ENCODE measurements at regions not wholly inside any gene's neighbourhood (a gene's known extent, or its start where the extent isn't known, plus 50 kb on each side); places are given as distances from the start of the nearest gene placed in this dataset.
"Not testable (repeated sequence)": the region's sequence is repeated elsewhere in the genome, so short reads cannot be mapped to it uniquely, and the experiment has no call there.

DNA sequence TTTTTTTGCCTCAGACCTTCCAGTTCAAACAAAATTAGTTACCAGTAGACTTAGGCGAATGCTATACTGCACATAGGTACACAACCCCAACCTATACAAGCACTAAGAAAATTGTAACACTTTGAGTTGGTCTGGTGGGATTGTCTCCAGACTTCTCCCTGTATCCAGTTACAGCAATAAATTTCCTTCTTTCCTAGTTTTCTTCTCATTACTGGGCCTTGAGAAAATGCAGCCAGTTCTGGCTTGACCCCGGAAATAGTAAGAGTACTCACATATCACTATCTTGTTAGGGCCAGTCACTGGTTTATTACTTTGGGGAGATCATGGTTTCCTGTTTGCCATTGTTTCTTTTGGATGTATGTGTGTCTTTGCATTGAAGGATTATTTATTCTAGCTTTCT lies 868.4 kb downstream of the DIPK2A start:
- no peaks in the 10 kb centered on the region for H3K27me3 Mint-ChIP-seq (ENCODE audit: insufficient read depth)
- no peak for DNase-seq
- no peaks in the 10 kb centered on the region for H3K4me1 Mint-ChIP-seq (ENCODE audit: low read depth)
- H3K36me3 Mint-ChIP-seq (ENCODE audit: low read depth), result 0 out of 2 replicates have a peak, but pooled peaks cover 5% of the 10 kb centered on the region
- no peak overlapping the region for H3K27ac Mint-ChIP-seq
- TF ChIP-seq, protein P1, sequence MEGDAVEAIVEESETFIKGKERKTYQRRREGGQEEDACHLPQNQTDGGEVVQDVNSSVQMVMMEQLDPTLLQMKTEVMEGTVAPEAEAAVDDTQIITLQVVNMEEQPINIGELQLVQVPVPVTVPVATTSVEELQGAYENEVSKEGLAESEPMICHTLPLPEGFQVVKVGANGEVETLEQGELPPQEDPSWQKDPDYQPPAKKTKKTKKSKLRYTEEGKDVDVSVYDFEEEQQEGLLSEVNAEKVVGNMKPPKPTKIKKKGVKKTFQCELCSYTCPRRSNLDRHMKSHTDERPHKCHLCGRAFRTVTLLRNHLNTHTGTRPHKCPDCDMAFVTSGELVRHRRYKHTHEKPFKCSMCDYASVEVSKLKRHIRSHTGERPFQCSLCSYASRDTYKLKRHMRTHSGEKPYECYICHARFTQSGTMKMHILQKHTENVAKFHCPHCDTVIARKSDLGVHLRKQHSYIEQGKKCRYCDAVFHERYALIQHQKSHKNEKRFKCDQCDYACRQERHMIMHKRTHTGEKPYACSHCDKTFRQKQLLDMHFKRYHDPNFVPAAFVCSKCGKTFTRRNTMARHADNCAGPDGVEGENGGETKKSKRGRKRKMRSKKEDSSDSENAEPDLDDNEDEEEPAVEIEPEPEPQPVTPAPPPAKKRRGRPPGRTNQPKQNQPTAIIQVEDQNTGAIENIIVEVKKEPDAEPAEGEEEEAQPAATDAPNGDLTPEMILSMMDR (IDR thresholded peaks at IDR 0.05), result no peak
- no peak overlapping the region for H3K4me3 Mint-ChIP-seq
- H3K9me3 Mint-ChIP-seq, result peaks cover 45% of the 10 kb centered on the region

DNA sequence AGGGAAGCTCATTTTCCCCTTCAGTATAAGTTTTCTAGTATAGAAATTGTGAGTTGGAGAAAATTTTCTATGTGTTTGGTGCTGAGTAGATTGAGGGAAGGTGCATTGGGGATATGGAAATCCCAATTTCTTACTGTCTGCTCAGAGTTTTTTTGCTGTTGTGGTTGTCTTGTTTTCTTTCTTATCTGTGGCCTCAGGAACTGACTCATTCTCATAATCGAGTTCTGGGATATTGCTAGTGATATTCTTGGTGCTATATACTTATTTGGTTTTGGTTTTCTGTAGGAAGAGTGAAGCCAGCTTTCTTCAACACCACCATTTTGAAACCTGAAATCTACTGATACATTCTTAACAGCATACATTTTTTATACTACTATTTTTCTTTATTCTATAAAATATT lies 869.2 kb downstream of the DIPK2A start:
- no peak overlapping the region for H3K4me3 Mint-ChIP-seq
- DNase-seq, result no peak
- H3K4me1 Mint-ChIP-seq (ENCODE audit: low read depth), result no peaks in the 10 kb centered on the region
- no peak overlapping the region for H3K27ac Mint-ChIP-seq
- peaks cover 38% of the 10 kb centered on the region for H3K9me3 Mint-ChIP-seq
- TF ChIP-seq, protein P1 (IDR thresholded peaks at IDR 0.05), result no peak
- H3K27me3 Mint-ChIP-seq (ENCODE audit: insufficient read depth), result no peaks in the 10 kb centered on the region
- H3K36me3 Mint-ChIP-seq (ENCODE audit: low read depth), result 0 out of 2 replicates have a peak, but pooled peaks cover 5% of the 10 kb centered on the region

DNA sequence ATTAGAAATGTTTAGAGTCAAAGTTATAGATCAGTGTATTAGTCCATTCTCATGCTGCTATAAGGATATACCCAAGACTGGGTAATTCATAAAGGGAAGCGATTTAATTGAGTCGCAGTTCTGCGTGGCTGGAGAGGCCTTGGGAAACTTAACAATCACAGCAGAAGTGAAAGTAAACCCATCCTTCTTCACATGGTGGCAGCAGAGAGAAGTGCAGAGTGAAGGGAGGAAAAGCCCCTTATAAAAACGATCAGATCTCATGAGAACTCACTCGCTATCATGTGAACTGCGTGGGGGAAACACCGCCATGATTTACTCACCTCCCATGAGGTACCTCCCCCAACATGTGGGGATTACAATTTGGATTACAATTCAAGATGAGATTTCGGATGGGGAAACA lies 871.5 kb downstream of the DIPK2A start:
- H3K9me3 Mint-ChIP-seq, result peaks cover 35% of the 10 kb centered on the region
- H3K27me3 Mint-ChIP-seq (ENCODE audit: insufficient read depth), result no peaks in the 10 kb centered on the region
- DNase-seq, result no peak
- H3K36me3 Mint-ChIP-seq (ENCODE audit: low read depth), result 0 out of 2 replicates have a peak, but pooled peaks cover 5% of the 10 kb centered on the region
- H3K4me3 Mint-ChIP-seq, result no peak overlapping the region
- no peaks in the 10 kb centered on the region for H3K4me1 Mint-ChIP-seq (ENCODE audit: low read depth)
- TF ChIP-seq, protein P1 (IDR thresholded peaks at IDR 0.05), result no peak
- no peak overlapping the region for H3K27ac Mint-ChIP-seq

DNA sequence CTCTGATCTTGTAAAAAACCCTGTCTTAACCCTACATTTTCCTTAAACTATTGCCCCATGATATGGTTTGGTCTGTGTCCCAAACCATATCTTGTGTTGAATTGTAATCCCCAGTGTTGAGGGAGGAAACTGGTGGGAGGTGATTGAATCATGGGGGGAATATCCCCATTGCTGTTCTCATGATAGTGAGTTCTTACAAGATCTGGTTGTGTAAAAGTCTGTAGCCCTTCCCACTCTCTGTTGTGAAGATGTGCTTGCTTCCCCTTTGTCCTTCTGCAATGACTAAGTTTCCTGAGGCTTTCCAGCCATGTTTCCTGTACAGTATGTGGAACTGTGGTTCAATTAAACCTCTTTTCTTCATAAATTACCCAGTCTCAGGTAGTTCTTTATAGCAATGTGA lies 881.4 kb downstream of the DIPK2A start:
- Mint-ChIP-seq H3K4me1 (ENCODE audit: low read depth) (no peaks in the 10 kb centered on the region), H3K27me3 (ENCODE audit: insufficient read depth) (no peaks in the 10 kb centered on the region), H3K4me3 (no peak overlapping the region), H3K27ac (no peak overlapping the region), H3K36me3 (ENCODE audit: low read depth) (no peaks in the 10 kb centered on the region), H3K9me3 (peaks cover 8% of the 10 kb centered on the region)
- DNase-seq, result no peak
- TF ChIP-seq, protein P1 (IDR thresholded peaks at IDR 0.05), result no peak

DNA sequence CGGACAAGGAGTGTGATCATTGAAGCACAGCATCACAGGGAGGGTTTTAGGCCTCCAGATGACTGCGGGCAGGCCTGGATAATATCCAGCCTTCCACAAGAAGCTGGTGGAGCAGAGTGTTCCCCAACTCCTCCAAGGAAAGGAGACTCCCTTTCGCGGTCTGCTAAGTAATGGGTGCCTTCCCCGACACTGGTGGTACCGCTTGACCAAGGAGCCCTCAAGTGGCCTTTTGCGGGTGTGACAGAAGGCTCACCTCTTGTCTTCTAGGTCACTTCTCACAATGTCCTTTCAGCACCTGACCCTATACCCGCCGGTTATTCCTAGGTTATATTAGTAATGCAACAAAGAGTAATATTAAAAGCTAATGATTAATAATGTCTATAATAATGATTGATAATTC lies 882.4 kb downstream of the DIPK2A start:
- H3K4me3 Mint-ChIP-seq; H3K4me1 Mint-ChIP-seq (ENCODE audit: low read depth): not testable (repeated sequence)

DNA sequence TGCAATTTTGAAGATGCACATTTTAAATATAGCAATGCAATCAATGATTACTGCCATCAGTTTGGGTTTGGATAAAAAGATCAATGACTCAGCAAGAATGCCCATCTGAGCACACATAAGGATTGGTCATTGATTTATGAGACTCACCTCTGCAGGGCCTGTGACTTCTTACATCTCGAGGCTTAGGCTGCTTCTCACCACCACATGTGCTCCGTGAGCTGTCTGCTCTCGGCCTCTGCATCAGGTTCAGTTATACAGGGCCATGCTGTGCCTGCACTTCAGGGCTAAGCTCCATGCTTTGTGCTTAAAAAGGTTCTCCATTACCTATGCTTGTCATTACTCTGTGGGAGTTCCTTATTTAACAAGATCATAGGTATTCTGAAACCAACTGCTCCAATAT lies 887.5 kb downstream of the DIPK2A start:
- Mint-ChIP-seq H3K4me1 (ENCODE audit: low read depth) (no peaks in the 10 kb centered on the region), H3K27me3 (ENCODE audit: insufficient read depth) (no peaks in the 10 kb centered on the region), H3K4me3 (no peak overlapping the region), H3K27ac (no peak overlapping the region), H3K36me3 (ENCODE audit: low read depth) (no peaks in the 10 kb centered on the region), H3K9me3 (peaks cover 29% of the 10 kb centered on the region)
- no peak for DNase-seq
- TF ChIP-seq, protein P1 (IDR thresholded peaks at IDR 0.05), result no peak

More for the DNA sequence above, 882.4 kb downstream of the DIPK2A start:
- DNase-seq; H3K27me3 Mint-ChIP-seq (ENCODE audit: insufficient read depth); H3K36me3 Mint-ChIP-seq (ENCODE audit: low read depth); H3K27ac Mint-ChIP-seq: not testable (repeated sequence)
- peaks cover 13% of the 10 kb centered on the region for H3K9me3 Mint-ChIP-seq
